Testis (tissue), 2 donors: ENCODE measurements at regions not wholly inside any gene's neighbourhood (a gene's known extent, or its start where the extent isn't known, plus 50 kb on each side); places are given as distances from the start of the nearest gene placed in this dataset.

Experiments
- POLR2A ChIP-seq: fragments of 450-650 bp; IDR thresholded peaks from one replicate; pipeline ENCODE4 v1.6.1; 2017; ENCODE audit warnings: antibody characterized with exemption, mild to moderate bottlenecking, moderate library complexity
- TF ChIP-seq, protein P1 (sequence below), 3 experiments: fragments of 450-650 bp in 2 of 3; fragments of 200-600 bp in 1 of 3; sonication (generic) in 1 of 3; IDR thresholded peaks; one replicate each; pipeline ENCODE4 v1.5.1; 2016 to 2019; ENCODE audit warnings: antibody characterized with exemption in 3 of 3, mild to moderate bottlenecking in 2 of 3, moderate library complexity in 1 of 3

DNA sequence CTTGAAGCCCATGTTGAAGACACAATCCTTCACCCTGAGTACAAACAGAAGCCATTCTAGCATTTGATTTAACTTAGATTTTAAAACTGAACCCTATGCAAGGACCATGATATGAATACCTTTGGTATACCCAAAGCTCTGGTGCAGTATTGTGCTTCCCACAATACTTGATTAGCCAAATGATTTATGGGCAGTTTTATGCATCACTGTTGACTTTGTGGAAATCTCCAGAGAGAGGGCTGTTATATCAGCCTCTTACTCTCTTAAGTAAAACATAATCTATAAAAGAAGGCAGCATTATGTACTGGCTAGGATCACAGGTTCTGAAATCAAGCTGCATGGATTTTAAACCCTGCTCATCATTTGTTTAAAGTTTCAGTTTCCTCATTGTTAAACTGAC is 762.8 kb downstream of the EFNA5 start:
- TF ChIP-seq, protein P1, sequence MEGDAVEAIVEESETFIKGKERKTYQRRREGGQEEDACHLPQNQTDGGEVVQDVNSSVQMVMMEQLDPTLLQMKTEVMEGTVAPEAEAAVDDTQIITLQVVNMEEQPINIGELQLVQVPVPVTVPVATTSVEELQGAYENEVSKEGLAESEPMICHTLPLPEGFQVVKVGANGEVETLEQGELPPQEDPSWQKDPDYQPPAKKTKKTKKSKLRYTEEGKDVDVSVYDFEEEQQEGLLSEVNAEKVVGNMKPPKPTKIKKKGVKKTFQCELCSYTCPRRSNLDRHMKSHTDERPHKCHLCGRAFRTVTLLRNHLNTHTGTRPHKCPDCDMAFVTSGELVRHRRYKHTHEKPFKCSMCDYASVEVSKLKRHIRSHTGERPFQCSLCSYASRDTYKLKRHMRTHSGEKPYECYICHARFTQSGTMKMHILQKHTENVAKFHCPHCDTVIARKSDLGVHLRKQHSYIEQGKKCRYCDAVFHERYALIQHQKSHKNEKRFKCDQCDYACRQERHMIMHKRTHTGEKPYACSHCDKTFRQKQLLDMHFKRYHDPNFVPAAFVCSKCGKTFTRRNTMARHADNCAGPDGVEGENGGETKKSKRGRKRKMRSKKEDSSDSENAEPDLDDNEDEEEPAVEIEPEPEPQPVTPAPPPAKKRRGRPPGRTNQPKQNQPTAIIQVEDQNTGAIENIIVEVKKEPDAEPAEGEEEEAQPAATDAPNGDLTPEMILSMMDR (IDR thresholded peaks at IDR 0.05) = no peak
- TF ChIP-seq POLR2A = no peak
